NCI-H1092 treated with DMSO at 0.1 percent for 48 hours (cell line): ENCODE measurements at regions not wholly inside any gene's neighbourhood (a gene's known extent, or its start where the extent isn't known, plus 50 kb on each side); places are given as distances from the start of the nearest gene placed in this dataset.

Experiments used
- DNase-seq: peaks from one replicate; lab custom pipeline; 2025; lab: John Stamatoyannopoulos, UW

DNA sequence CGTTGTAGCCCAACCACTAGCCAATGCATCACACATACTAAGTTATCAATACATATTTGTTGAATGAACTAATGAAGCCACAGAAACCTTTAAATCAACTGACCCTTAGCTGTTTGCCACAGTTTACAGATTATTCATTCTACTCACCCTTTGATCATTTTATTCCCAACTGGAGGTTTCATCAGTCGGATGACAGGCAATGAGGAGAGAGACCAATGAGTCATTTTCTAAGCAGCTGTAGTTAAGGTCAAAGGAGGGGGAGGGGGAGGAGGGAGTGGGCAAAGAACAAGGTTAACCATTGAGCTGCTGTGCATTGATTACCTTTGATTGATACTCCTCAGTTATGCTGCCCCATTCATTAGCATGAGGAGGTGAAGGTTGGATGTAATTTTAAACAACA is 469.5 kb downstream of the VRK1 start:
- DNase-seq = no peak

DNA sequence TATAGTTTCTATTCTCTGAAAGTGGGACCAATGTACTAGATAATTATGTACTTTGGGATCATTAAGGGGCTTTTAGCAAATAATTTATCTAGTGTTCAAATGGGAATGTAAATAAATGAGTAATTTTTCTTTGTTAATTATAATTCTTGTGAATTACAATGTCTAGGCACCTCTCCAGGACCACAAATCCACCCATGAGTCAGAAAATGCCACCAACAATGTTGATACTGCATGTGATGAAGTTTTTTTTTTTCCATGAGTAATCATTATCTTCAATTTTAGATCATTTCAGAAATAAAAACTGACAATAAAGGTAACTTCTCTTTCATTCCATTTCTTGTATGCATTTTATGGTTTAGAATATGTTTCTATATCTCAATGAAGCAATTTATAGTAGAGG is 470.3 kb downstream of the VRK1 start:
- DNase-seq = no peak

DNA sequence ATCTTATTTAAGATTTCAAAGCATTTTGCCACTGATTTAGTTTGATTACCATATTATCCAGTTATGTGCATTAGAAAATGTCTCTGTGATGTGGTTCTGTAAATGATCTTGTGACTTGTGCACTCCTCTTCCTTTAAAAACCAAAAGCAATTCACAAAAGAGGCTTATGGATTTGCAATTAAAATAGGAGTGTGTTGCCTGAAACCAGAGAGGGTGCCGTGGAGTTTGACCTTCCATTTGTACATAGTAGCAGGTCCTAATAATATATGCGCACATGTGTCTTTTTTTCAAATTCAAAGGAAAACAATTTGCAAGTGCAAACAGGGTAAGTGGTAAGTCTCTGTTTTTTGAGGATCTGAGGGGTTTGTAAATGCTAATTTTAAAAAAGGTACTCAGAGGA is 470.9 kb downstream of the VRK1 start:
- no peak for DNase-seq

DNA sequence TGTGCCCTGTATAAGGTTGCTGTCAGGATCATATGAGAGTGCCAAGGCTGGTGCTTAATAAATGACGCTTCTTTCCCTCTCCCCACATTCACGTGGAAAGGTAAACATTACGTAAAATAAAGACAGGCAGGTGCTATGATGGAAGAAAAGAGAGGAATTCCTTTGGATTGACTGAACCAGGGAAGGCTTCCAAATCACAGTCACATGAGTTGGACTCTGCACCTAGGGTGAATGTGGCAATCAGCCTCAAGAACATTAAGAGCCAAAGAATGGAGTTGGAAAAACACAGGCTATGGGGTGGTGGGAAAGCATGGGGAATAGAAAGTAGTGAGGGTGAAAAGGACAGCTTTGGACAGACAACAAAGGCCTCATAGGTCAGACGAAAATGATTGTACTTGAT is 473.1 kb downstream of the VRK1 start:
- no peak for DNase-seq

DNA sequence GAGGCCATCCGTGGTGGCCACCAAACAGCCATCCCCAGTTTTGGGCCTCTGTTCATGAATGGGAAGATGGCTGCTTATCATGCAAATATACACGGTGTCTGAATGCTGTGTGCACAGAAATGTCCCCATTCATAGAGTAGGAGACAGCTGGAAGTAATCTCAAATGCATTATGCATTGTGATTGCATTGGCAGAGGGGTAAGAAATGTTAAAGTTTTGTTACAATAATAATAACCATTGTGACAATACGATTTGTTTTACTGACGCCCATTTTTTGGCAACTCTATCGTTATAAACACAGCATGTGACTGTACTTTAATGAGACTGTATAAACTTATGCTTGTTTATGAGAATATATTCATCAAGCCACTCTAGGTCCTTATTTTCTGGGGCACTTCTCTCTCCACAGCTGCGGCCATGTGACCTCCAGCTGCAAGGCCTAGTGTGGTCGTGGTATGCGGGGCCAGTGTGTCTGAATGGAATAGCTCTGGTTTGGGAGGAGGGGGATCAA is 474.3 kb downstream of the VRK1 start:
- no peak for DNase-seq

DNA sequence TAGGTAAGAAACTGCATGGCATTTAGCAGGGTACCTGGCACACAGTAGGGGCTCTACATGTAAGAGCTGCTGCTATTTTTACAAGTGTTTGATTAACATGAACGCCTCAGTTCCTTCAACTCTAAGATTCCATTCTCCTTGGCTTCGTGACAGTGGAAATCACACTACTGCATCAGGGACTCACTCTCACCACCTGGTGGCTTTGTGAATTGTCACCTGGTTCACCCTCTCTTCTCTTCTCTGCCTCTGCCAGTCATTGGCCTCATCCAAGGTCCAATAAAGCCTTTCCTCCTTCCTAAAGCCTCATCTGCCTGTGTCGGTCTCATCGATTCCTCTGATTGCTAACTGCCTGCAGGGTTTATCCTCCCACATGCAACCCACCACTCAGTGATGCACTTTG is 476.4 kb downstream of the VRK1 start:
- DNase-seq = no peak

DNA sequence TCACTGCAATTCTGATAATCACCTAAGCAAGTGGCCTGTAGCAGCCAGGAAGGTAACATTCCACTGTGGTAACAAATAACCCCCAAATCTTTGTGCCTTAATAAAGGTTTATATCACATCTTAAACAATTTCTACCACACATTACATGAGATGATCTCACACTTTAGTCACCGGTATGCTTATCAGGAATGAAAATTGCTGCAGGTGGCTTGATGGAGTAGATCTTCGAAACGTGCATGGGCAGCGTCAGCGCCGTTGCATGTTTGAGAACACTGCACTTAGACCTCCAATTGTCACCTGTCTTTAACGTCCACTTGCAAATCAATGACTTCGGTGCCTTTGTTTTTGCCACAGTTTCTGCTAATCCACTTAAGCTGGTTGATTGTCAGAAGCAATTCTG is 477.4 kb downstream of the VRK1 start:
- DNase-seq = no peak

DNA sequence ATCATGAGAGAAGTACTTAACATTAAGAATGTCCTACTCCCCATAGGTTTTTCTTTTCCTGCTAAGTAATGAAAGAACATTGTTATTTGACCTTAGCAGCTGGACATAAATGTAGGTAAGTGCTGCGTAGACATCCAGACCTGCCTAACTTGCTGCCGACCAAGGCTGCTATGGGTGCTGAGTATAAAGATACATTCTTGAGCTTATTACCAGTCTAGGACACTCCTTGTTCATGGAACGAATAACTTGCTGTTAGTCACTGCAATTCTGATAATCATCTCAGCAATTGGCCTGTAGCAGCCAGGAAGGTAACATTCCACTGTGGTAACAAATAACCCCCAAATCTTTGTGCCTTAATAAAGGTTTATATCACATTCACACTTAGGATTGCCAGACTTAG is 478.1 kb downstream of the VRK1 start:
- DNase-seq = no peak

DNA sequence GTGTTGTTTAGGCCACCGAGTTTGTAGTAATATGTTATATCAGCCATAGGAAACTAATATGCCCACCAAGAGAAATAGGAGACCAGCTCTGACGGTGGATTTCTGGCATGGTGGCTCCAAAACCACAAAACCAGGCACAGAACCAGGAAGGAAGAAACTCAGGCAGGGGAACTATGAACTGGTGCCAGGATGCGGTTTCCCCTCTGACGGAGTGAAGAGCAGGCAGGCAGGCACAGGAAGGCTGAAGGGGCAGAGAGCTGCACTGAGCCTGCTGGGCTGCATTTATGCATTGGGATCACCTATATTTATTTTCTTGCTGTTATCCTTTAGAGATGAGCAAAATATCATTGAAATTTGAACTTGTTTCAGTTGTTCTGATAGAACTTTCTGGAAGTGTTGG is 479.4 kb downstream of the VRK1 start:
- DNase-seq = no peak

DNA sequence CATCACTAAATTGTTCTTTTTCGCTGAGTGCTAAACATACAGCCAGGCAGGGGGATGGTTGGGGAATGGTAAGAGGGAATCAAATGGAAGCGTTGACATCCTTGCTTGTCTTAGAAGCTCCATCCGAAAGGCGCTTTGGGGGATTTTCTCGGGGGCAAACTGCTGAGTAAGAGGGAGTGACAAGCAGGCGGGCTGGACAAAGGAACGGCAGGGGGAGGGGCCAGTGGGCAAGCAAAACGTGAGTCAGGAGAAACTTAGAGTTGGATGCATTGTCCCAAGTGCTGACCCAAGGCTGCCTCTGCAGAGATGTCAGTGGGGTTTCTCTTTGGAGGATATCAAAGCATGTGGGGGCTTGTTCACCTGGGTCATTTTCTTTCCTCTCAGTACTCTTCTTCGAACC is 480.5 kb downstream of the VRK1 start:
- no peak for DNase-seq

DNA sequence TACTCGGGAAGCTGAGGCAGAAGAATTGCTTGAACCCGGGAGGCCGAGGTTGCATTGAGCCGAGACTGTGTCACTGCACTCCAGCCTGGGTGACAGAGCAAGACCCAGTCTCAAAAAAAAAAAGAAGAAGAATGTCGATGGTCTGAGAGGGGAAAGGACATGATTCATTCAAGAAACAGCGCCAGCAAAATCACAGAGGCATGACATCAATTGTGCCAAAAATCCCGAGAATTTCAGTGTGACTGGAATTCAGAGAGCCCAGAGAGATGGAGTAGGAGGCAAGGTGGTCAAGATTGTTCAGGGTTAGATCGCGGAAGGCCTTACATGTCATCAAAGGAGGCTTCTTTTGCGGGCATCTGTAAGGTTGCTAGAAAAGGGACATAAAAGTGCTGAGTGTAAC is 483.3 kb downstream of the VRK1 start:
- no peak for DNase-seq

DNA sequence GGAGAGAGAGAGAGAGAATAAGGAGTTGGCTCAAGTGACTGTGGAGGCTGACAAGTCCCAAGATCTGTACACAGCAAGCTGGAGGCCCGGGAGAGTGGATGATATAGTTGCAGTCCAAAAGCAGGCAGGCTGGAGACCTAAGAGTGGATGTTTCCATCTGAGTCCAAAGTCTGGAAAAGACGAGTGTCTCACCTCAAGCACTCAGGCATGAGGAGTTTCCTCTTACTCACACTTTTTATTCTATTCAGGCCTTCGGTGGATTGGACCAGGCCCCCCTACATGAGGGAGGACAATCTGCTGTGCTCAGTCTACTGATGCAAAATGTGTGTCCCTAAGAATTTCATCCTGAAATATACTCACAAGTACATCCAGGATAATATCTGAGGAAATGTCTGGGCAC is 484.6 kb downstream of the VRK1 start:
- DNase-seq = no peak

DNA sequence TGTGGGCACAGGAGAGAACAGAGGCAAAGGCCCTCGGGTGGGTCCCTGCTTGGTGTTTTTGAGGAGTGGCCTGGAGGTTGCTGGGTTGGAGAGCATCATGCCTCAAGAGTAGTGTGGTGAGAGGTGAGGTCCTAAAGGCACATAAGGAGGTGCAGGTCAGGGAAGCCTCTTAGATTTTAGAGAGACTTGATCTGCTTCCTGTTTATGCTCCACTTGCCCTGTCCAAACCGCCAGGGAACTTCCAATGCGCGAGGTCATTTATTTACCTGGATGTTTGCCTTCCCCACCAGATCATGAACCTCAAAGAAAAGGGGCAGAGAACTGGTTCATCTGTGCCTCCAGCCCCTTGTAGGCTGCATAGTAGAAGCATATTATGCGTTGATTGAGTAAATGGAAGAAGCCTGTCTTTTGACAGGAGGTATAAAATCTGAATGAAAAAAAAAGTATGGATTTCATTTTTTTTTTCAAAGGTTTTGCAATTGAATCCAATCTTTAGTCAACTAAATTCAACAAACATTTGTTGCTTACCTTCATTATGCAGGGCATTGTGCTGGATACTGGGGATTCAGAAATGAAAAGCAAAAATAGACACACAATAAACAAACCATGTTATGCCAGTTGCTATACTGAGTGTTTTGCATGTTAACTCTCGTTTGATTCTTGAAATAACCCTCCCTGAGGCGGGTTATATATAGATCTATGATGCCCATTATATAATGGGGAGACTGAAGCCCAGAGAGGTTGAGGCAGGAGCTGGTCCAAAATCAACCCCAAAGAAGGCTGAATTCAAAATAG is 485.2 kb downstream of the VRK1 start:
- no peak for DNase-seq

DNA sequence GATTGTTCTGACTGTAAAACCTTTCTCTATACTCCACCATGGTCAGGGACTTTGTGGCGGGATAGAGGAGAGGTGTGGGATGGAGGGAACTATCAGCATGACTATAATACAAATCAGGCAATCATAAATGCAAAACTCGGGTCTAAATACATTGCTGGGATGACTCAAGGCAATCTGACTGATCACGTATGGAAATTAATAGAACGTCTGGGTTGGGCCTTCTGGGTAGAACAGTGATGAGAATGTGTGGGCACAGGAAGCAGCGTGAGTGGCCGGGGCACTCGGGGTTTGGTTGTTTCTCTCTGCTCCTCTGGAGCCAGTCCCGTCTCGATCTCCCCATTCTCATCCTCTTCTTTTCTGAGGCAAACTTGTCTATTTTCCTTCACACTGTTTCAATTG is 485.8 kb downstream of the VRK1 start:
- DNase-seq = no peak

DNA sequence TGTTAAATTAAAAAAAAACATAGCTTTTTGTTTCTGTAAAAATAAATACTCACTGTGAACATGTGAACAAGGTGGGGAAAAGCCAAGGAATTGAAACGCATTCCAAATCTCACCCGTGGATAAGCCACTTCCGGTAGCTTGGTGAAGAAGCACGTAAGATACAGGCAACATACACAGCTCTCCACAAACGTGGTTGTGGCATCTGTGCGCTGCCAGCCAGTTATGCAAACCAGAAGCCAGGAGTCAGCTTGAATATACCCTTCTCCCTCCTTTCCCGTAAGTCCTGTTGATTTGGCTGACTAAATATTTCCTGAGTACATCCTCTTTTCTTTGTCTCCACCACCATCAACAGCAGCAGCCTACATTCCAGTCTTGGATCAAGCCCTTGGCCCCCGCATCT is 486.2 kb downstream of the VRK1 start:
- DNase-seq = no peak

DNA sequence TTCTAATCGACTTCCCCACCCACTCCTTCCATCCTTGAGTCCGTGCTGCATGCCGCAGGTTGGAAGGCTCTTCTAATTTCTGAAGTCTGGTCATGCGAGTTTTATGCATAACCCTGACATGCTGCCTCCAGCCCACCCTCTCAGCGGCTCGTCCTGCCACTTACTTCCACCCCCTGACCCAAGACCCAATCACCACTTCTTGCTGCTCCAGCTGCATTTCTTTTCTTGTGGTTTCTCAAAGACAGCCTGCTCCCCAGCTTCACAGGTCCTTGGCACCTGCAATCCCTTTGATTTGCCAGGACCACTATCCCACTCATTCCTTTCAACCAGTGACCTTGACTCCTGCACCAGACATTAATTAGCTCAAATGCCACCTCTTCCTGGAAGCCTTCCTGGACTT is 486.7 kb downstream of the VRK1 start:
- no peak for DNase-seq

DNA sequence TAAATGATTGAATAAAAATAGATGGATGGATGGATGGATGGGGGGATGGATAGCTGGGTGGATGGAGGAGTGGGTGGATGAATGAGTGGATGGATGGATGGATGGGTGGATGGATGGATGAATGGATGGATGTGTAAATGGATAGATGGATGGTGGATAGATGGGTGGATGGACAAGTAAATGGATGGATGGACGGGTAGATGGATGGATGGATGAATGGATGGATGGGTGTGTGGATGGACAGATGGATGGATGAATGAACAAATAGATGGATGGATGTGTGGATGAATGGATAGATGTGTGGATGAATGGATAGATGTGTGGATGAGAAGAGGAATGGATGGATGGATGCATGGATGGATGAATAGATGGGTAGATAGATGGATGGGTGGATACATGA is 490.8 kb downstream of the VRK1 start:
- DNase-seq = no peak

DNA sequence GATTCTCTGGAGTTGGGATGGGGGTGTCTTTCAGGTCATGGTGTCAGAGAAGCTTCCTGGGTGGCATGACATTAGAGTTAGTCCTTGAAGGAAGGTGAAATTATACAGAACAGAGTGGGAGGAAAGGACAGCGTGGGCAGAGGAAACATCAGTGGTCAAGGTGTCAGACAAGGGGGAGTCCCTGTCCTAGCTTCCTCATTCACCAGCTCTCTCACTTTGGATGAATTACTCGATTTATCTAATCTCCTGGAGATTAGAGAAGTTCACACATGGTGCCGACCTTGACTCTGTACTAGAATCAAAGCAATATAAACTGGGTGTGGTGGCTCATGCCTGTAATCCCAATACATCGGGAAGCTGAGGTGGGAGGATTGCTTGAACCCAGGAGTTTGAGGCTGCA is 492.9 kb downstream of the VRK1 start:
- DNase-seq = no peak

DNA sequence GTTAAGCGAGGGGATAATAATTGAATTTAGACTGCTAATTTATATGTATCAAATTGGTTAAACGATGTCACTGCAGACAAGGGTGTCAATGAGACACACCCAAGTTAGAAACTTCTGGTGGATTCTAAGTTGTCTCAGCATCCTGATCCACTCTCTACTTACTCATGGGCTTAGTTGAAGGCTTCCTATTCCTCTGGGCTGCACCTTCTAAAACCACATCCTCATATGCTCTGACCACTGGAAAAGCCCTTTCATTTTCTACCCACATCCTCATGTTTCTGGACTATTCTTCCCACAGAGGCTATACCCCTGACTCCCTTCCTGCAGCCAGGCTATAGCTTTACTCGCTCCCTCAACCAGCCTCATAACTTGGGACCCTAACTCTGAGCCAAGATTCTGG is 493.8 kb downstream of the VRK1 start:
- DNase-seq = no peak

DNA sequence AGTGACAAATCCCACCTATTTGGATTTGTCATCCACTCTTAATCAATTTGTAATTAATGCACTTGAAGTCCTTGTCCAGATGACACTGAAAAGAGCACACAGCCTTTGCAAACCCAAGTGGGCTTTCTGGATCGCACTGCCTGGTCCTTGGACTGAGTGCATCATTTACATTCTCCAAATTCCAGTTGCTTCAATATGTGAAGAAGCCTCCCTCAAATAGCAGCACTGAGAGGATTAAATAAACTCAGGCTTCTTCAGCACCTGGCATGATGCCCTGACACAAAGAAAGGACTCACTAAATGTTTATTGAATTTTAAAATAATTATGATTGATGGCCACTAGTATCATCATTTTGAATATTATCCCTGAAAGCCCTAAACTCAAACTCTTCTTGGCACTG is 496.5 kb downstream of the VRK1 start:
- DNase-seq = no peak

DNA sequence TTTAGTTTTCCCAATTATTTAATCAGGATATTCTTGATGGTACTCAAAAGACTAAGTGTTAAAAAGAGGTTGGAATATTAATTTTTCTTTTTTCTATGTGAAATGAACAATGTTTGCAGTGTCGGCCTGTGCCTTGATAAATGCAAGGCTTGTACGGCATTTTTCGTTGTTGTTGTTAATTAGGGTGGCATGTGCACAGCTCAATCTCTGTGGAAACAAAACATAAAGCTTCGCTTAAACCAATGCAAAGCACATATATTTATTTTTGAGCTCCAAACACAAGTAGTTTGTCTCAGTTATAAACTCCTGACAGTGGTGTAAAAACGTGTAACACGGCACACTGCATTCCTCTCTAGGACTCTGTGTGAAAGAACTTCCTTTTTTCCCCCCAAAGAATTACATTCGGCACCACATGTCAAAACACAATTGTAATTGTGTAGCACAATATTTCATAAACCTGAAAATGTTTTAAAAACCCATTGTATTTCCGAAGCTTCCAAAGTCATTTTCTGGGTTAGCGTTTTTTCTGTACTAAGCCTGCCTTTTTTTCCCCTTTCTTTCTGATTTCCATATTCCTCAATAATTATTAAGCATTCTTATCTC is 498.0 kb downstream of the VRK1 start:
- DNase-seq = no peak

DNA sequence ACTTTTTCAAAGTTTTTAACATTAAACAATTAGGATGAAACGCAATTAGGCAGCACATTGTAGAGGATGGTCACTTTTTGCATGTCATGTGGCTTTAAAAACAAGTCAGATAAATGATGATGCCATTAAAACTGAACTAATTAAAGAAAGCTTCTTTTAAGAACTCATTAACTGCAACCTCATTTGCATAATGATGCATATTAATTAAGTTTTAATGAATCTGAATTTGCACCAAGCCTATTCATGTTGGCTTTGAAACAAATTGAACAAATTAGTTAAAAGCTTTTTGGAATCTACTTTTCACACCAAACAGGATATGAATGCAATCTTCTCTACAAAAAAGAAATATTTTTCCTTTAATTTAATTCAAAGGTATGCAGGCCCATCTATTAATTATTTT is 499.0 kb downstream of the VRK1 start:
- DNase-seq = no peak

DNA sequence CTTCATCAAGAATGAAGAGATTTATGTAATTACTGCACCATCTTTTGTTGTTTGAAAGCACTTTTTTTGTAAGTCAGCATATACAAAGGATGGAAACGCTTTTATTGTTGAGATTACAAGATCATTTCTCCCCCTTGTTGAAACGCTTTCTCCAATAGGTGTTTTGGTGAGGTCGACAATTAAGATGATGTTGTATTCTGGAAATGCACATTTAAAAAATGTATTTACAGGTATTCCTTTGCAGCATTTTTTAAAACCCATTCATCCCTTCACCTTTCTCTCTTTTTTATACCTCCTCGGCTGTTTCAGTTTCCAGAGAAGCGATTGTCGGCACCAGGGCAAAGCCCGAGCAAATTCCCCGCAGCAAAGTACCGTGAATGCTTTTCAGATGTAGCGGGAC is 499.9 kb downstream of the VRK1 start:
- no peak for DNase-seq

DNA sequence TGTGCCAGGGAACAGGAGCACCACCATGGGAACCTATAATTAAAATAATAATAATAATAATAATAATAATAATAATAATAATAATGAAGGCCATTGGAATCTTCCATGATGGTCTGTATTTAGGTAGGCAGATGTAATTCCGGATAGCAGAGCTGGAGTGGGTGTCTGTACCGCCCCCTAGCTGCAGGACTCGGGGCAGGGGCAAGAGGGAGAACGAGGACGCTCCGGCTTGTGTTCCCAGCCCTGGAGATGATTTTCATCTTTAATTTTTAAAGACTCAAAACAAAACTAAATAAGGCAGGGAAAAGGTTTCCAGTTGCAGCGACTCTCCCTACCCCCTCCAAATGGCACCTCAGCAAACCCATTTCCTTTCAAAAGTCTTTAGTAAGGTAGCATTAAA is 501.1 kb downstream of the VRK1 start:
- no peak for DNase-seq
